ENCODE measurements at regions not wholly inside any gene's neighbourhood (a gene's known extent, or its start where the extent isn't known, plus 50 kb on each side); places are given as distances from the start of the nearest gene placed in this dataset.

DNA sequence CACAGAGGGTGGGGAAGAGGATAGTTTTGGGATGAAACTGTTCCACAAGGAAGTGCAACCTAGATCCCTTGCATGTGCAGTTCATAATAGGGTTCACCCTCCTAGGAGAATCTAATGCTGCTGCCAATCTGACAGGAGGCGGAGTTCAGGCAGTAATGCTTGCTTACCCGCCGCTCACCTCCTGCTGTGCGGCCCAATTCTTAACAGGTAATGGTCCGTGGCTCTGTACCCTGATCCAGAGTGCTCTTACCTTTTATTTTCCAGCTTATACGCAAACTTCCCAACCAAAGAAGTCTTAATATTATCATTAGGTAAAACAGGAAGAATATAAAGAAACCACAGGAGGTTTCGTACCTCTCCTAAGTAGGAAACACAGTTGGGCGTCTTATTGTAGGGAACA is 82.7 kb upstream of the CD302 start:
- peak; percentile 32 for DNase-seq (ENCODE audit: low spot score)
- POLR2A ChIA-PET = no interaction called here
- H3K4me3 Mint-ChIP-seq = no peak overlapping the region
- H3K27me3 Mint-ChIP-seq (ENCODE audit: low read depth) = no peaks in the 10 kb centered on the region; the same call in 1 of the 2 replicates
- peak; percentile 28; the same call in 1 of the 2 replicates for ATAC-seq
- H3K36me3 Mint-ChIP-seq = no peaks in the 10 kb centered on the region
- H3K9me3 Mint-ChIP-seq = no peaks in the 10 kb centered on the region
- TF ChIP-seq E2F4 (CRISPR knock-in tag; IDR thresholded peaks at IDR 0.05; ENCODE audit: borderline replicate concordance, low read depth) (no peak), RORB (CRISPR knock-in tag; IDR thresholded peaks at IDR 0.05) (no peak), CREM (CRISPR knock-in tag; IDR thresholded peaks at IDR 0.05) (no peak), KAT7 (CRISPR knock-in tag; IDR thresholded peaks at IDR 0.05; ENCODE audit: borderline replicate concordance) (no peak)
- TF ChIP-seq, protein P1, sequence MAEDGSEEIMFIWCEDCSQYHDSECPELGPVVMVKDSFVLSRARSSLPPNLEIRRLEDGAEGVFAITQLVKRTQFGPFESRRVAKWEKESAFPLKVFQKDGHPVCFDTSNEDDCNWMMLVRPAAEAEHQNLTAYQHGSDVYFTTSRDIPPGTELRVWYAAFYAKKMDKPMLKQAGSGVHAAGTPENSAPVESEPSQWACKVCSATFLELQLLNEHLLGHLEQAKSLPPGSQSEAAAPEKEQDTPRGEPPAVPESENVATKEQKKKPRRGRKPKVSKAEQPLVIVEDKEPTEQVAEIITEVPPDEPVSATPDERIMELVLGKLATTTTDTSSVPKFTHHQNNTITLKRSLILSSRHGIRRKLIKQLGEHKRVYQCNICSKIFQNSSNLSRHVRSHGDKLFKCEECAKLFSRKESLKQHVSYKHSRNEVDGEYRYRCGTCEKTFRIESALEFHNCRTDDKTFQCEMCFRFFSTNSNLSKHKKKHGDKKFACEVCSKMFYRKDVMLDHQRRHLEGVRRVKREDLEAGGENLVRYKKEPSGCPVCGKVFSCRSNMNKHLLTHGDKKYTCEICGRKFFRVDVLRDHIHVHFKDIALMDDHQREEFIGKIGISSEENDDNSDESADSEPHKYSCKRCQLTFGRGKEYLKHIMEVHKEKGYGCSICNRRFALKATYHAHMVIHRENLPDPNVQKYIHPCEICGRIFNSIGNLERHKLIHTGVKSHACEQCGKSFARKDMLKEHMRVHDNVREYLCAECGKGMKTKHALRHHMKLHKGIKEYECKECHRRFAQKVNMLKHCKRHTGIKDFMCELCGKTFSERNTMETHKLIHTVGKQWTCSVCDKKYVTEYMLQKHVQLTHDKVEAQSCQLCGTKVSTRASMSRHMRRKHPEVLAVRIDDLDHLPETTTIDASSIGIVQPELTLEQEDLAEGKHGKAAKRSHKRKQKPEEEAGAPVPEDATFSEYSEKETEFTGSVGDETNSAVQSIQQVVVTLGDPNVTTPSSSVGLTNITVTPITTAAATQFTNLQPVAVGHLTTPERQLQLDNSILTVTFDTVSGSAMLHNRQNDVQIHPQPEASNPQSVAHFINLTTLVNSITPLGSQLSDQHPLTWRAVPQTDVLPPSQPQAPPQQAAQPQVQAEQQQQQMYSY (CRISPR knock-in tag; IDR thresholded peaks at IDR 0.05) = no peak
- H3K4me1 Mint-ChIP-seq = no peaks in the 10 kb centered on the region; the same call in 1 of the 2 replicates
- CTCF ChIA-PET = no interaction called here
- H3K27ac Mint-ChIP-seq = no peak overlapping the region

- Mint-ChIP-seq H3K4me1 (no peaks in the 10 kb centered on the region; the same call in 1 of the 2 replicates), H3K4me3 (no peak overlapping the region), H3K9me3 (no peaks in the 10 kb centered on the region), H3K27me3 (ENCODE audit: low read depth) (no peaks in the 10 kb centered on the region; the same call in 1 of the 2 replicates), H3K27ac (no peak overlapping the region), H3K36me3 (no peaks in the 10 kb centered on the region)
- ChIA-PET CTCF (no interaction called here), POLR2A (no interaction called here)
- no peak for ATAC-seq
- TF ChIP-seq SMAD4 (CRISPR knock-in tag; IDR thresholded peaks at IDR 0.05) = no peak
- DNase-seq (ENCODE audit: low spot score) = no peak
Measured at GRCh38 chr2:159879051-159879604, 81.1 kb upstream of the CD302 start.

- no peak for DNase-seq (ENCODE audit: low spot score)
- ChIA-PET POLR2A (no interaction called here), CTCF (no interaction called here)
- TF ChIP-seq SOX15 (CRISPR knock-in tag; IDR thresholded peaks at IDR 0.05) (no peak), HMGA2 (CRISPR knock-in tag; IDR thresholded peaks at IDR 0.05) (no peak), FOXP1 (CRISPR knock-in tag; IDR thresholded peaks at IDR 0.05; ENCODE audit: borderline replicate concordance) (no peak), MYBL2 (CRISPR knock-in tag; IDR thresholded peaks at IDR 0.05) (no peak), IRF2 (CRISPR knock-in tag; IDR thresholded peaks at IDR 0.05; ENCODE audit: borderline replicate concordance, low read depth) (no peak), ZNF121 (CRISPR knock-in tag; IDR thresholded peaks at IDR 0.05) (no peak), SP1 (CRISPR knock-in tag; conservative IDR thresholded peaks at IDR 0.05) (no peak), JUN (CRISPR knock-in tag; IDR thresholded peaks at IDR 0.05) (no peak)
- TF ChIP-seq, protein P2, sequence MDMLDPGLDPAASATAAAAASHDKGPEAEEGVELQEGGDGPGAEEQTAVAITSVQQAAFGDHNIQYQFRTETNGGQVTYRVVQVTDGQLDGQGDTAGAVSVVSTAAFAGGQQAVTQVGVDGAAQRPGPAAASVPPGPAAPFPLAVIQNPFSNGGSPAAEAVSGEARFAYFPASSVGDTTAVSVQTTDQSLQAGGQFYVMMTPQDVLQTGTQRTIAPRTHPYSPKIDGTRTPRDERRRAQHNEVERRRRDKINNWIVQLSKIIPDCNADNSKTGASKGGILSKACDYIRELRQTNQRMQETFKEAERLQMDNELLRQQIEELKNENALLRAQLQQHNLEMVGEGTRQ (CRISPR knock-in tag; IDR thresholded peaks at IDR 0.05) = no peak
- TF ChIP-seq, protein P3, sequence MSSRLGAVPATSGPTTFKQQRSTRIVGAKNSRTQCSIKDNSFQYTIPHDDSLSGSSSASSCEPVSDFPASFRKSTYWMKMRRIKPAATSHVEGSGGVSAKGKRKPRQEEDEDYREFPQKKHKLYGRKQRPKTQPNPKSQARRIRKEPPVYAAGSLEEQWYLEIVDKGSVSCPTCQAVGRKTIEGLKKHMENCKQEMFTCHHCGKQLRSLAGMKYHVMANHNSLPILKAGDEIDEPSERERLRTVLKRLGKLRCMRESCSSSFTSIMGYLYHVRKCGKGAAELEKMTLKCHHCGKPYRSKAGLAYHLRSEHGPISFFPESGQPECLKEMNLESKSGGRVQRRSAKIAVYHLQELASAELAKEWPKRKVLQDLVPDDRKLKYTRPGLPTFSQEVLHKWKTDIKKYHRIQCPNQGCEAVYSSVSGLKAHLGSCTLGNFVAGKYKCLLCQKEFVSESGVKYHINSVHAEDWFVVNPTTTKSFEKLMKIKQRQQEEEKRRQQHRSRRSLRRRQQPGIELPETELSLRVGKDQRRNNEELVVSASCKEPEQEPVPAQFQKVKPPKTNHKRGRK (CRISPR knock-in tag; IDR thresholded peaks at IDR 0.05; ENCODE audit: borderline replicate concordance) = no peak
- TF ChIP-seq, protein P4, sequence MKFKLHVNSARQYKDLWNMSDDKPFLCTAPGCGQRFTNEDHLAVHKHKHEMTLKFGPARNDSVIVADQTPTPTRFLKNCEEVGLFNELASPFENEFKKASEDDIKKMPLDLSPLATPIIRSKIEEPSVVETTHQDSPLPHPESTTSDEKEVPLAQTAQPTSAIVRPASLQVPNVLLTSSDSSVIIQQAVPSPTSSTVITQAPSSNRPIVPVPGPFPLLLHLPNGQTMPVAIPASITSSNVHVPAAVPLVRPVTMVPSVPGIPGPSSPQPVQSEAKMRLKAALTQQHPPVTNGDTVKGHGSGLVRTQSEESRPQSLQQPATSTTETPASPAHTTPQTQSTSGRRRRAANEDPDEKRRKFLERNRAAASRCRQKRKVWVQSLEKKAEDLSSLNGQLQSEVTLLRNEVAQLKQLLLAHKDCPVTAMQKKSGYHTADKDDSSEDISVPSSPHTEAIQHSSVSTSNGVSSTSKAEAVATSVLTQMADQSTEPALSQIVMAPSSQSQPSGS (CRISPR knock-in tag; IDR thresholded peaks at IDR 0.05; ENCODE audit: borderline replicate concordance, low read depth) = no peak
- Mint-ChIP-seq H3K4me1 (no peaks in the 10 kb centered on the region), H3K27ac (no peak overlapping the region), H3K36me3 (no peaks in the 10 kb centered on the region), H3K27me3 (ENCODE audit: low read depth) (no peaks in the 10 kb centered on the region), H3K9me3 (no peaks in the 10 kb centered on the region), H3K4me3 (no peak overlapping the region)
- ATAC-seq = peak; percentile 86
Measured at GRCh38 chr2:159875083-159875482, 77.1 kb upstream of the CD302 start.
